ENCODE measurements at regions not wholly inside any gene's neighbourhood (a gene's known extent, or its start where the extent isn't known, plus 50 kb on each side); places are given as distances from the start of the nearest gene placed in this dataset.
A peak's percentile ranks its signal among the peaks of the same experiment; 100 is the strongest.

- no peak overlapping the region for H3K4me2 ChIP-seq (ENCODE audit: low read length)
- CTCF ChIA-PET: no interaction called here
These were observed 96.2 kb downstream of the NPTX2 start for GRCh38 chr7:98713165-98713810.

GRCh38 chr7:98719396-98719795, 102.3 kb downstream of the NPTX2 start:
- no peaks in the 10 kb centered on the region for H4K20me1 ChIP-seq (ENCODE audit: low read length)
- no TSS peak for BruUV-seq (replicated peaks)
- TF ChIP-seq EZH2 (IDR thresholded peaks at IDR 0.05; ENCODE audit: low read length, unreplicated experiment): no peak
- TF ChIP-seq CTCF (conservative IDR thresholded peaks at IDR 0.05; ENCODE audit: low read depth, low read length): no peak
- no peak for TF ChIP-seq EZH2phosphoT487 (IDR thresholded peaks at IDR 0.05; ENCODE audit: borderline replicate concordance, low read length)
- intact Hi-C loops (cut with micrococcal nuclease): no loop called here
- no peaks in the 10 kb centered on the region for H3K36me3 ChIP-seq (ENCODE audit: low read depth, low read length)
- no peak overlapping the region for H2AFZ ChIP-seq (ENCODE audit: low read length)
- H3K9me2 ChIP-seq (replicated peaks; ENCODE audit: low read length): no peaks in the 10 kb centered on the region
- H3K79me2 ChIP-seq (ENCODE audit: low read length): no peaks in the 10 kb centered on the region
- no peak overlapping the region for H3K4me3 ChIP-seq (ENCODE audit: low read length)
- no peak overlapping the region for H3K4me2 ChIP-seq (ENCODE audit: low read length)
- 0 out of 2 replicates have a peak, but pooled peaks cover 4% of the 10 kb centered on the region for H3K27me3 ChIP-seq (ENCODE audit: low read length)
- no peaks in the 10 kb centered on the region for H3F3A ChIP-seq (ENCODE audit: low read length, unreplicated experiment)
- no peaks in the 10 kb centered on the region for H3K4me1 ChIP-seq (ENCODE audit: insufficient read depth, low read length)
- ATAC-seq (no peak), DNase-seq (peak; percentile 11)
- ChIA-PET CTCF (no interaction called here), POLR2A (ENCODE audit: unreplicated experiment) (no interaction called here)
- H3K27ac ChIP-seq (ENCODE audit: low read length): no peak overlapping the region
- H3K9me3 ChIP-seq (ENCODE audit: low read length): no peaks in the 10 kb centered on the region
- H3K9ac ChIP-seq (ENCODE audit: low read length): no peak overlapping the region

More at GRCh38 chr7:98713165-98713810, 96.2 kb downstream of the NPTX2 start:
- DNase-seq (no peak), ATAC-seq (no peak)
- no TSS peak for BruUV-seq (replicated peaks)
- intact Hi-C loops (cut with micrococcal nuclease): no loop called here
- H3K4me1 ChIP-seq (ENCODE audit: insufficient read depth, low read length): no peaks in the 10 kb centered on the region
- no peak for TF ChIP-seq EZH2phosphoT487 (IDR thresholded peaks at IDR 0.05; ENCODE audit: borderline replicate concordance, low read length)
- TF ChIP-seq CTCF (conservative IDR thresholded peaks at IDR 0.05; ENCODE audit: low read depth, low read length): no peak
- TF ChIP-seq EZH2 (IDR thresholded peaks at IDR 0.05; ENCODE audit: low read length, unreplicated experiment): no peak
- H3K27me3 ChIP-seq (ENCODE audit: low read length): peaks cover 39% of the 10 kb centered on the region
- H3K27ac ChIP-seq (ENCODE audit: low read length): no peak overlapping the region
- no peaks in the 10 kb centered on the region for H3K79me2 ChIP-seq (ENCODE audit: low read length)
- no peaks in the 10 kb centered on the region for H4K20me1 ChIP-seq (ENCODE audit: low read length)
- no peak overlapping the region for H3K9ac ChIP-seq (ENCODE audit: low read length)
- no peaks in the 10 kb centered on the region for H3K9me2 ChIP-seq (replicated peaks; ENCODE audit: low read length)
- no peaks in the 10 kb centered on the region for H3F3A ChIP-seq (ENCODE audit: low read length, unreplicated experiment)
- POLR2A ChIA-PET (ENCODE audit: unreplicated experiment): no interaction called here
- H3K36me3 ChIP-seq (ENCODE audit: low read depth, low read length): no peaks in the 10 kb centered on the region
- no peaks in the 10 kb centered on the region for H3K9me3 ChIP-seq (ENCODE audit: low read length)
- H2AFZ ChIP-seq (ENCODE audit: low read length): no peak overlapping the region
- no peak overlapping the region for H3K4me3 ChIP-seq (ENCODE audit: low read length)

- intact Hi-C loops (cut with micrococcal nuclease): no loop called here
- no peak overlapping the region for H2AFZ ChIP-seq (ENCODE audit: low read length)
- no TSS peak for BruUV-seq (replicated peaks)
- H3K4me1 ChIP-seq (ENCODE audit: insufficient read depth, low read length): no peaks in the 10 kb centered on the region
- no peaks in the 10 kb centered on the region for H3F3A ChIP-seq (ENCODE audit: low read length, unreplicated experiment)
- no peaks in the 10 kb centered on the region for H3K9me3 ChIP-seq (ENCODE audit: low read length)
- no peak overlapping the region for H3K4me3 ChIP-seq (ENCODE audit: low read length)
- no peaks in the 10 kb centered on the region for H4K20me1 ChIP-seq (ENCODE audit: low read length)
- CTCF ChIA-PET: no interaction called here
- H3K9ac ChIP-seq (ENCODE audit: low read length): no peak overlapping the region
- DNase-seq (no peak), ATAC-seq (no peak)
- no peak for TF ChIP-seq EZH2phosphoT487 (IDR thresholded peaks at IDR 0.05; ENCODE audit: borderline replicate concordance, low read length)
- TF ChIP-seq EZH2 (IDR thresholded peaks at IDR 0.05; ENCODE audit: low read length, unreplicated experiment): no peak
- TF ChIP-seq CTCF (conservative IDR thresholded peaks at IDR 0.05; ENCODE audit: low read depth, low read length): no peak
- H3K4me2 ChIP-seq (ENCODE audit: low read length): no peak overlapping the region
- no peaks in the 10 kb centered on the region for H3K36me3 ChIP-seq (ENCODE audit: low read depth, low read length)
- no peaks in the 10 kb centered on the region for H3K79me2 ChIP-seq (ENCODE audit: low read length)
- H3K27ac ChIP-seq (ENCODE audit: low read length): no peak overlapping the region
- POLR2A ChIA-PET (ENCODE audit: unreplicated experiment): no interaction called here
- H3K9me2 ChIP-seq (replicated peaks; ENCODE audit: low read length): no peaks in the 10 kb centered on the region
- H3K27me3 ChIP-seq (ENCODE audit: low read length): no peaks in the 10 kb centered on the region
These were observed 105.3 kb downstream of the NPTX2 start for GRCh38 chr7:98722402-98722801.

Data from PC-3 (cell line).